GM19239 (cell line): ENCODE measurements at regions not wholly inside any gene's neighbourhood (a gene's known extent, or its start where the extent isn't known, plus 50 kb on each side); places are given as distances from the start of the nearest gene placed in this dataset.
"Not testable (repeated sequence)": the region's sequence is repeated elsewhere in the genome, so short reads cannot be mapped to it uniquely, and the experiment has no call there.

Source experiments
- DNase-seq: peaks from one replicate; pipeline ENCODE4 v3.0.0; 2011; ENCODE audit warnings: low spot score; ENCODE audit not compliant: insufficient read length
- FAIRE-seq: peaks from 2 replicates; lab custom pipeline; 2011; peaks lifted over from hg19 to GRCh38; lab: Jason Lieb, UNC

- no peak for DNase-seq
- no peak for FAIRE-seq
Observed at GRCh38 chr5:8730194-8730593, 815.7 kb downstream of the SEMA5A start.

- DNase-seq, FAIRE-seq: not testable (repeated sequence)
Observed at GRCh38 chr5:8731110-8731509, 814.8 kb downstream of the SEMA5A start.

GRCh38 chr5:8740595-8740994 lies 805.3 kb downstream of the SEMA5A start:
- FAIRE-seq = no peak
- no peak for DNase-seq

- DNase-seq (no peak), FAIRE-seq (no peak)
Observed at GRCh38 chr5:8749556-8749955, 796.3 kb downstream of the SEMA5A start.

GRCh38 chr5:8750100-8750499 lies 795.8 kb downstream of the SEMA5A start:
- DNase-seq = no peak
- FAIRE-seq = no peak

GRCh38 chr5:8751971-8752370 lies 793.9 kb downstream of the SEMA5A start:
- no peak for FAIRE-seq

GRCh38 chr5:8752595-8752994 lies 793.3 kb downstream of the SEMA5A start:
- FAIRE-seq (no peak), DNase-seq (no peak)

More at GRCh38 chr5:8751971-8752370, 793.9 kb downstream of the SEMA5A start:
- no peak for DNase-seq

- FAIRE-seq (no peak), DNase-seq (no peak)
Observed at GRCh38 chr5:8756498-8757084, 789.3 kb downstream of the SEMA5A start.

GRCh38 chr5:8765886-8766285 lies 780.0 kb downstream of the SEMA5A start:
- FAIRE-seq = no peak
- no peak for DNase-seq

GRCh38 chr5:8766448-8766847 lies 779.4 kb downstream of the SEMA5A start:
- FAIRE-seq = no peak
- no peak for DNase-seq

GRCh38 chr5:8767111-8767510 lies 778.8 kb downstream of the SEMA5A start:
- DNase-seq = no peak
- FAIRE-seq = no peak

GRCh38 chr5:8767746-8768145 lies 778.1 kb downstream of the SEMA5A start:
- FAIRE-seq (no peak), DNase-seq (no peak)

- FAIRE-seq (no peak), DNase-seq (no peak)
Observed at GRCh38 chr5:8769631-8770030, 776.2 kb downstream of the SEMA5A start.

- FAIRE-seq = no peak
- DNase-seq = no peak
Observed at GRCh38 chr5:8770431-8770830, 775.4 kb downstream of the SEMA5A start.

- DNase-seq (no peak), FAIRE-seq (no peak)
Observed at GRCh38 chr5:8773046-8773615, 772.7 kb downstream of the SEMA5A start.

GRCh38 chr5:8784692-8785091 lies 761.2 kb downstream of the SEMA5A start:
- FAIRE-seq (no peak), DNase-seq (no peak)

GRCh38 chr5:8788246-8788645 lies 757.6 kb downstream of the SEMA5A start:
- DNase-seq (no peak), FAIRE-seq (no peak)

- no peak for DNase-seq
- no peak for FAIRE-seq
Observed at GRCh38 chr5:8805653-8806052, 740.2 kb downstream of the SEMA5A start.

- FAIRE-seq (no peak), DNase-seq (no peak)
Observed at GRCh38 chr5:8807636-8808035, 738.2 kb downstream of the SEMA5A start.

- no peak for FAIRE-seq
- DNase-seq = no peak
Observed at GRCh38 chr5:8811581-8811980, 734.3 kb downstream of the SEMA5A start.

GRCh38 chr5:8813180-8813579 lies 732.7 kb downstream of the SEMA5A start:
- no peak for DNase-seq
- FAIRE-seq = no peak

- FAIRE-seq (no peak), DNase-seq (no peak)
Observed at GRCh38 chr5:8814105-8814504, 731.8 kb downstream of the SEMA5A start.
